ENCODE measurements at regions not wholly inside any gene's neighbourhood (a gene's known extent, or its start where the extent isn't known, plus 50 kb on each side); places are given as distances from the start of the nearest gene placed in this dataset.
A peak's percentile ranks its signal among the peaks of the same experiment; 100 is the strongest.

DNA sequence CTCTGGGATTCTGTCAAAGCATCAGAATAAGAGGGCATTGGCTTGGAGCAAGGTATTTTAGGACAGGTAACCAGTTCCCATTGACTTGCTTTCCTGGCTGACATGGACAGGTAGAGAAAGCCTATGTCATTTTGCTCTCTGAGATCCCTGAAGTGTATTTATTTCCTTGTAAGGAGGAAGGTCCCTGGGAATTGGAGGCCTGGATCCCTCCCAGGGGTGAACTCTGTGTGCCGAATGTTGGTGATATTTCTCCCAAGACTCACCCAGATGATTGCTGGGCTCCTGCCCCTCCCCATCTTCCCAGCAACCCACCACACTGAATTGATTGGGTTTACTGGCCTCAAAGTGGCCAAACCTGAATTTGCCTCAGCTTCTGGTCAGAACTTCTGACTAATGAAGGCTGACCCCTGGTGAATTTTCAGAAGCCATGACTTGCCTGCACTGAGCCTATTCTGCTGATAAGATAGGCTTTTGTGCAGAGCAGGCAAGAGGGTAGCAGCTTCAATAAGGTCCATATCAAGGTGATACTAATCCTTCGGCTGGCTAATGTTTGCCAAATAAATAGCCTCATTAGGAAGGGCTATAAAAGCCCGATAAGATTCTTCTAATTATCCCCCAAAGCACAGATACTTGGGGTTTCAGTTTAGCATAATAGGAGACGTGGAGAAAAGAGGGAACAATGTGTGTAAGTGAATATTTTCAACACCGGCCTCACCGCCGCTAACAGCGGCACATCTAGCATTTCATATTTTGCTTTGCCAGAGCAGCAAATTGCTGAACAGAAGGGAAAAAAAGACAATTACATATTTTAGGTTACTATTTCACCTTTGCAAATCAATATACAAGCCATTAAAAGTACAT lies 152.9 kb upstream of the PITX1 start:
- CTCF ChIA-PET (ENCODE audit: low intra/inter-chr PET ratio, low total read pairs): no interaction called here
- Histone ChIP-seq H3K27me3 (ENCODE audit: control insufficient read depth in 1 of 2, insufficient read depth in 2 of 2, low read length in 2 of 2) (no peaks in the 10 kb centered on the region; a peak in 1 of 5 replicates), H3K79me2 (ENCODE audit: insufficient read depth, low read length) (no peaks in the 10 kb centered on the region), H3K4me2 (ENCODE audit: low read depth, low read length) (no peak overlapping the region), H4K20me1 (ENCODE audit: insufficient read depth, low read length) (no peaks in the 10 kb centered on the region), H2AFZ (ENCODE audit: low read length) (no peak overlapping the region), H3K4me3 (replicated peaks in 1 of 3; ENCODE audit: insufficient read depth in 1 of 3, low read depth in 2 of 3, low read length in 3 of 3) (no peak overlapping the region), H3K9me3 (ENCODE audit: low read length) (no peaks in the 10 kb centered on the region), H3K36me3 (replicated peaks in 1 of 2; ENCODE audit: control insufficient read depth in 1 of 2, insufficient read depth in 2 of 2, low read length in 2 of 2) (no peaks in the 10 kb centered on the region), H3K27ac (ENCODE audit: extremely low read length, insufficient read depth, low read length) (no peak overlapping the region), H3K4me1 (ENCODE audit: insufficient read depth, low read length) (peaks cover 15% of the 10 kb centered on the region), H3K9ac (ENCODE audit: insufficient read depth, low read depth, low read length) (no peak overlapping the region)
- no peak for FAIRE-seq
- ATAC-seq: no peak
- POLR2A ChIA-PET: no interaction called here
- in situ Hi-C loops (cut with HindIII; ENCODE audit: extremely low pct_ligation_motif_present, low pct_unique_long_range_greater_than_20kb) (loop anchor here (10.0 kb wide), 1 partner anchor 152 kb away; the partner anchor contains the start of gene PITX1), intact Hi-C loops (cut with micrococcal nuclease; ENCODE audit: unreplicated experiment) (no loop called here)
- DNase-seq (ENCODE audit: low spot score): no peak
- no TSS peak for BruUV-seq (replicated peaks)
- 95% methylated on average over 8 of the region's 8 CpGs for WGBS (ENCODE audit: low lambda C conversion rate)
- TF ChIP-seq SMC3 (IDR thresholded peaks at IDR 0.05; ENCODE audit: low read length) (peak; percentile 32; the same call in 1 of the 2 replicates), CBX2 (IDR thresholded peaks at IDR 0.05; ENCODE audit: low read depth, low read length) (no peak), CBX2 (CRISPR knock-in tag; IDR thresholded peaks at IDR 0.05; ENCODE audit: low read depth) (no peak), IKZF1 (IDR thresholded peaks at IDR 0.05) (no peak), STAG1 (CRISPR knock-in tag; IDR thresholded peaks at IDR 0.05) (peak; percentile 57), PCBP2 (optimal IDR thresholded peaks at IDR 0.05; ENCODE audit: low read depth, low read length, poor library complexity, severe bottlenecking) (no peak), CHCHD3 (CRISPR knock-in tag; IDR thresholded peaks at IDR 0.05) (no peak)
- TF ChIP-seq, protein P1, sequence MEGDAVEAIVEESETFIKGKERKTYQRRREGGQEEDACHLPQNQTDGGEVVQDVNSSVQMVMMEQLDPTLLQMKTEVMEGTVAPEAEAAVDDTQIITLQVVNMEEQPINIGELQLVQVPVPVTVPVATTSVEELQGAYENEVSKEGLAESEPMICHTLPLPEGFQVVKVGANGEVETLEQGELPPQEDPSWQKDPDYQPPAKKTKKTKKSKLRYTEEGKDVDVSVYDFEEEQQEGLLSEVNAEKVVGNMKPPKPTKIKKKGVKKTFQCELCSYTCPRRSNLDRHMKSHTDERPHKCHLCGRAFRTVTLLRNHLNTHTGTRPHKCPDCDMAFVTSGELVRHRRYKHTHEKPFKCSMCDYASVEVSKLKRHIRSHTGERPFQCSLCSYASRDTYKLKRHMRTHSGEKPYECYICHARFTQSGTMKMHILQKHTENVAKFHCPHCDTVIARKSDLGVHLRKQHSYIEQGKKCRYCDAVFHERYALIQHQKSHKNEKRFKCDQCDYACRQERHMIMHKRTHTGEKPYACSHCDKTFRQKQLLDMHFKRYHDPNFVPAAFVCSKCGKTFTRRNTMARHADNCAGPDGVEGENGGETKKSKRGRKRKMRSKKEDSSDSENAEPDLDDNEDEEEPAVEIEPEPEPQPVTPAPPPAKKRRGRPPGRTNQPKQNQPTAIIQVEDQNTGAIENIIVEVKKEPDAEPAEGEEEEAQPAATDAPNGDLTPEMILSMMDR (CRISPR knock-in tag; IDR thresholded peaks at IDR 0.05): peak; percentile 48
- TF ChIP-seq, protein P2, sequence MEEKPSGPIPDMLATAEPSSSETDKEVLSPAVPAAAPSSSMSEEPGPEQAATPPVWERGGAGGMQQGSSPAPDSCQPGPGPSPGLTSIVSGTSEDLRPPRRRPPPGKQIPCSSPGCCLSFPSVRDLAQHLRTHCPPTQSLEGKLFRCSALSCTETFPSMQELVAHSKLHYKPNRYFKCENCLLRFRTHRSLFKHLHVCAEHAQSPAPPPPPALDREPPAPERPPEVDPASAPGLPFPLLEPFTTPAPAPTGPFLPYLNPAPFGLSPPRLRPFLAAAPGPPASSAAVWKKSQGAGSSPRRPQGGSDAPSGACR (CRISPR knock-in tag; IDR thresholded peaks at IDR 0.05): no peak
- TF ChIP-seq, protein P3, sequence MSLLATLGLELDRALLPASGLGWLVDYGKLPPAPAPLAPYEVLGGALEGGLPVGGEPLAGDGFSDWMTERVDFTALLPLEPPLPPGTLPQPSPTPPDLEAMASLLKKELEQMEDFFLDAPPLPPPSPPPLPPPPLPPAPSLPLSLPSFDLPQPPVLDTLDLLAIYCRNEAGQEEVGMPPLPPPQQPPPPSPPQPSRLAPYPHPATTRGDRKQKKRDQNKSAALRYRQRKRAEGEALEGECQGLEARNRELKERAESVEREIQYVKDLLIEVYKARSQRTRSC (CRISPR knock-in tag; IDR thresholded peaks at IDR 0.05; ENCODE audit: low read depth): no peak

Measured in HepG2 (cell line).